ENCODE measurements at regions not wholly inside any gene's neighbourhood (a gene's known extent, or its start where the extent isn't known, plus 50 kb on each side); places are given as distances from the start of the nearest gene placed in this dataset.

- H2AFZ ChIP-seq (ENCODE audit: insufficient read depth, low read depth, low read length, poor library complexity, severe bottlenecking): no peak overlapping the region
- intact Hi-C loops (cut with micrococcal nuclease): no loop called here
- Mint-ChIP-seq H3K27me3 (ENCODE audit: low read depth in 3 of 3) (peaks cover 0 to 3% (median 0%) of the 10 kb centered on the region in 3 donors), H3K27ac (no peak overlapping the region), H3K36me3 (no peaks in the 10 kb centered on the region), H3K4me1 (no peaks in the 10 kb centered on the region), H3K4me3 (no peak overlapping the region), H3K9me3 (no peaks in the 10 kb centered on the region)
- H3K9ac ChIP-seq (ENCODE audit: insufficient read depth, low read length, poor library complexity, severe bottlenecking): no peak overlapping the region
- no peaks in the 10 kb centered on the region for H3K9me3 ChIP-seq (replicated peaks in 1 of 2; ENCODE audit: control insufficient read depth in 1 of 2, insufficient read depth in 1 of 2, low read length in 2 of 2)
- no peaks in the 10 kb centered on the region for H4K20me1 ChIP-seq (ENCODE audit: insufficient read depth, low read length)
- H3K79me2 ChIP-seq (ENCODE audit: insufficient read depth, low read length): no peaks in the 10 kb centered on the region
- H3K4me2 ChIP-seq (replicated peaks; ENCODE audit: extremely low read depth, low read length, poor library complexity, severe bottlenecking): no peak overlapping the region
- TF ChIP-seq CTCF (IDR thresholded peaks at IDR 0.05): no peak
- no peak overlapping the region for H3K4me3 ChIP-seq (replicated peaks in 1 of 3; ENCODE audit: low read depth in 2 of 3, low read length in 3 of 3)
- no peak for DNase-seq
- H3K27ac ChIP-seq (ENCODE audit: low read depth in 1 of 2, low read length in 2 of 2): no peak overlapping the region
- no peaks in the 10 kb centered on the region for H3K4me1 ChIP-seq (ENCODE audit: control insufficient read depth in 1 of 2, insufficient read depth in 2 of 2, low read length in 2 of 2)
- H3K27me3 ChIP-seq (ENCODE audit: control insufficient read depth in 2 of 2, insufficient read depth in 2 of 2, low read length in 2 of 2): no peaks in the 10 kb centered on the region
- WGBS (ENCODE audit: insufficient coverage): 92% methylated on average over 3 of the region's 3 CpGs
- no peaks in the 10 kb centered on the region for H3K36me3 ChIP-seq (replicated peaks in 1 of 2; ENCODE audit: control insufficient read depth in 1 of 2, insufficient read depth in 2 of 2, low read length in 2 of 2)
Measured at GRCh38 chr3:76061654-76062053, 276.3 kb upstream of the ZNF717 start.

- Histone ChIP-seq H2AFZ (ENCODE audit: insufficient read depth, low read depth, low read length, poor library complexity, severe bottlenecking) (no peak overlapping the region), H3K4me3 (replicated peaks in 1 of 3; ENCODE audit: low read depth in 2 of 3, low read length in 3 of 3) (no peak overlapping the region), H3K4me2 (replicated peaks; ENCODE audit: extremely low read depth, low read length, poor library complexity, severe bottlenecking) (no peak overlapping the region), H3K36me3 (replicated peaks in 1 of 2; ENCODE audit: control insufficient read depth in 1 of 2, insufficient read depth in 2 of 2, low read length in 2 of 2) (no peaks in the 10 kb centered on the region), H3K27me3 (ENCODE audit: control insufficient read depth in 2 of 2, insufficient read depth in 2 of 2, low read length in 2 of 2) (no peaks in the 10 kb centered on the region), H3K9me3 (replicated peaks in 1 of 2; ENCODE audit: control insufficient read depth in 1 of 2, insufficient read depth in 1 of 2, low read length in 2 of 2) (no peaks in the 10 kb centered on the region), H4K20me1 (ENCODE audit: insufficient read depth, low read length) (no peaks in the 10 kb centered on the region), H3K27ac (ENCODE audit: low read depth in 1 of 2, low read length in 2 of 2) (no peak overlapping the region), H3K79me2 (ENCODE audit: insufficient read depth, low read length) (no peaks in the 10 kb centered on the region), H3K4me1 (ENCODE audit: control insufficient read depth in 1 of 2, insufficient read depth in 2 of 2, low read length in 2 of 2) (no peaks in the 10 kb centered on the region), H3K9ac (ENCODE audit: insufficient read depth, low read length, poor library complexity, severe bottlenecking) (no peak overlapping the region)
- no peak for TF ChIP-seq CTCF (IDR thresholded peaks at IDR 0.05)
- Mint-ChIP-seq H3K4me1 (no peaks in the 10 kb centered on the region), H3K4me3 (no peak overlapping the region), H3K27me3 (ENCODE audit: low read depth in 3 of 3) (peaks cover 0 to 2% (median 0%) of the 10 kb centered on the region in 3 donors), H3K36me3 (no peaks in the 10 kb centered on the region), H3K27ac (no peak overlapping the region), H3K9me3 (no peaks in the 10 kb centered on the region)
- no CpG with 5 or more reads among the region's 3 CpGs for WGBS (ENCODE audit: insufficient coverage)
- DNase-seq: no peak
- intact Hi-C loops (cut with micrococcal nuclease): no loop called here
Measured at GRCh38 chr3:76063019-76063418, 277.7 kb upstream of the ZNF717 start.
